Glutamatergic neuron (in vitro differentiated cells): ENCODE measurements at regions not wholly inside any gene's neighbourhood (a gene's known extent, or its start where the extent isn't known, plus 50 kb on each side); places are given as distances from the start of the nearest gene placed in this dataset.
"Not testable (repeated sequence)": the region's sequence is repeated elsewhere in the genome, so short reads cannot be mapped to it uniquely, and the experiment has no call there.

Source experiments
- DNase-seq: peaks from one replicate; pipeline ENCODE4 v3.0.0; 2022
- H3K27ac Mint-ChIP-seq: one replicate; pipeline ENCODE4 v1.8.0; 2020; ENCODE audit warnings: mild to moderate bottlenecking, mixed read lengths, inconsistent platforms; ENCODE audit not compliant: unreplicated experiment
- H3K27me3 Mint-ChIP-seq: one replicate; pipeline ENCODE4 v1.8.0; 2020; ENCODE audit warnings: mild to moderate bottlenecking, moderate library complexity, mixed read lengths, inconsistent platforms; ENCODE audit not compliant: unreplicated experiment
- H3K36me3 Mint-ChIP-seq: one replicate; pipeline ENCODE4 v1.8.0; 2020; ENCODE audit warnings: mild to moderate bottlenecking, mixed read lengths, inconsistent platforms; ENCODE audit not compliant: unreplicated experiment
- H3K4me1 Mint-ChIP-seq: one replicate; pipeline ENCODE4 v1.8.0; 2020; ENCODE audit warnings: mild to moderate bottlenecking, low read depth, mixed read lengths, inconsistent platforms; ENCODE audit not compliant: unreplicated experiment
- H3K4me3 Mint-ChIP-seq: one replicate; pipeline ENCODE4 v1.8.0; 2020; ENCODE audit warnings: mild to moderate bottlenecking, mixed read lengths, inconsistent platforms; ENCODE audit not compliant: unreplicated experiment
- H3K9me3 Mint-ChIP-seq: one replicate; pipeline ENCODE4 v1.8.0; 2020; ENCODE audit warnings: mild to moderate bottlenecking, moderate library complexity, mixed read lengths, inconsistent platforms; ENCODE audit not compliant: unreplicated experiment
- CTCF ChIP-seq: fragments of 200-600 bp; sonication (generic); IDR thresholded peaks from one replicate; pipeline ENCODE4 v1.5.0; 2021; ENCODE audit not compliant: partially characterized antibody, unreplicated experiment

- Mint-ChIP-seq H3K27ac (no peak overlapping the region), H3K27me3 (no peaks in the 10 kb centered on the region), H3K4me1 (no peaks in the 10 kb centered on the region), H3K9me3 (no peaks in the 10 kb centered on the region), H3K4me3 (no peak overlapping the region), H3K36me3 (no peaks in the 10 kb centered on the region)
- no peak for DNase-seq
- no peak for TF ChIP-seq CTCF
These were observed 714.8 kb downstream of the TRHDE start for GRCh38 chr12:72986963-72987362.

GRCh38 chr12:72989458-72989947, 717.3 kb downstream of the TRHDE start:
- H3K9me3 Mint-ChIP-seq, result no peaks in the 10 kb centered on the region
- no peak for DNase-seq
- H3K36me3 Mint-ChIP-seq, result no peaks in the 10 kb centered on the region
- no peak overlapping the region for H3K27ac Mint-ChIP-seq
- H3K27me3 Mint-ChIP-seq, result no peaks in the 10 kb centered on the region
- no peak for TF ChIP-seq CTCF
- no peaks in the 10 kb centered on the region for H3K4me1 Mint-ChIP-seq
- no peak overlapping the region for H3K4me3 Mint-ChIP-seq

GRCh38 chr12:72995029-72995428, 722.9 kb downstream of the TRHDE start:
- not testable (repeated sequence) for H3K36me3 Mint-ChIP-seq, H3K27ac Mint-ChIP-seq, DNase-seq, H3K4me3 Mint-ChIP-seq, H3K9me3 Mint-ChIP-seq, H3K4me1 Mint-ChIP-seq, H3K27me3 Mint-ChIP-seq

- no peaks in the 10 kb centered on the region for H3K9me3 Mint-ChIP-seq
- no peak overlapping the region for H3K4me3 Mint-ChIP-seq
- no peaks in the 10 kb centered on the region for H3K4me1 Mint-ChIP-seq
- H3K27ac Mint-ChIP-seq, result no peak overlapping the region
- no peaks in the 10 kb centered on the region for H3K27me3 Mint-ChIP-seq
- TF ChIP-seq CTCF, result no peak
- no peak for DNase-seq
- no peaks in the 10 kb centered on the region for H3K36me3 Mint-ChIP-seq
These were observed 723.4 kb downstream of the TRHDE start for GRCh38 chr12:72995616-72996015.

- H3K9me3 Mint-ChIP-seq, H3K36me3 Mint-ChIP-seq, H3K27ac Mint-ChIP-seq, DNase-seq, H3K4me1 Mint-ChIP-seq, H3K4me3 Mint-ChIP-seq, H3K27me3 Mint-ChIP-seq: not testable (repeated sequence)
These were observed 729.6 kb downstream of the TRHDE start for GRCh38 chr12:73001806-73002205.

GRCh38 chr12:73002504-73002903, 730.3 kb downstream of the TRHDE start:
- not testable (repeated sequence) for H3K36me3 Mint-ChIP-seq

GRCh38 chr12:73009138-73009834, 737.1 kb downstream of the TRHDE start:
- not testable (repeated sequence) for H3K36me3 Mint-ChIP-seq, H3K27ac Mint-ChIP-seq

More at GRCh38 chr12:73002504-73002903, 730.3 kb downstream of the TRHDE start:
- not testable (repeated sequence) for H3K4me1 Mint-ChIP-seq, H3K4me3 Mint-ChIP-seq, H3K27me3 Mint-ChIP-seq, DNase-seq, H3K27ac Mint-ChIP-seq, H3K9me3 Mint-ChIP-seq

More at GRCh38 chr12:73009138-73009834, 737.1 kb downstream of the TRHDE start:
- H3K27me3 Mint-ChIP-seq, H3K9me3 Mint-ChIP-seq, H3K4me1 Mint-ChIP-seq, DNase-seq, H3K4me3 Mint-ChIP-seq: not testable (repeated sequence)
